Left ventricle myocardium inferior (tissue), 1 donor: ENCODE measurements at regions not wholly inside any gene's neighbourhood (a gene's known extent, or its start where the extent isn't known, plus 50 kb on each side); places are given as distances from the start of the nearest gene placed in this dataset.
"Not testable (repeated sequence)": the region's sequence is repeated elsewhere in the genome, so short reads cannot be mapped to it uniquely, and the experiment has no call there.

Experiments
- DNase-seq: peaks from one replicate; pipeline ENCODE4 v3.0.0-alpha.2; 2020
- H3K27ac ChIP-seq: fragments of 200-600 bp; replicated peaks from 2 replicates; pipeline ENCODE4 v1.8.0; 2021
- H3K27me3 ChIP-seq: fragments of 200-600 bp; 2 replicates; pipeline ENCODE4 v1.8.0; 2021; ENCODE audit warnings: low read depth
- H3K36me3 ChIP-seq: fragments of 200-600 bp; 2 replicates; pipeline ENCODE4 v1.8.0; 2021
- H3K4me1 ChIP-seq: fragments of 200-600 bp; 2 replicates; pipeline ENCODE4 v1.8.0; 2021
- H3K4me3 ChIP-seq: fragments of 200-600 bp; 2 replicates; pipeline ENCODE4 v1.8.0; 2021; ENCODE audit warnings: mild to moderate bottlenecking, moderate library complexity
- H3K9me3 ChIP-seq: fragments of 200-600 bp; replicated peaks from 2 replicates; pipeline ENCODE4 v1.8.0; 2021
- CTCF ChIP-seq: fragments of 200-600 bp; IDR thresholded peaks from 2 replicates; pipeline ENCODE4 v1.8.0; 2021; ENCODE audit warnings: antibody characterized with exemption, mild to moderate bottlenecking, borderline replicate concordance
- intact Hi-C: fragments of 100-400 bp; cut with micrococcal nuclease; formaldehyde crosslinking; loops from one replicate; pipeline ENCODE4 v1.11.0; 2022
- donor health status: DM: no; HTN: yes; CAD: no; lungs with severe emphysema.

- Histone ChIP-seq H3K4me1 (no peaks in the 10 kb centered on the region), H3K4me3 (no peak overlapping the region), H3K27me3 (no peaks in the 10 kb centered on the region), H3K9me3 (no peaks in the 10 kb centered on the region), H3K36me3 (no peaks in the 10 kb centered on the region), H3K27ac (no peak overlapping the region)
- TF ChIP-seq CTCF = no peak
- DNase-seq = no peak
- intact Hi-C loops = no loop called here
These were observed 1203.3 kb upstream of the IGFBP7 start for GRCh38 chr4:58313444-58313843.

DNA sequence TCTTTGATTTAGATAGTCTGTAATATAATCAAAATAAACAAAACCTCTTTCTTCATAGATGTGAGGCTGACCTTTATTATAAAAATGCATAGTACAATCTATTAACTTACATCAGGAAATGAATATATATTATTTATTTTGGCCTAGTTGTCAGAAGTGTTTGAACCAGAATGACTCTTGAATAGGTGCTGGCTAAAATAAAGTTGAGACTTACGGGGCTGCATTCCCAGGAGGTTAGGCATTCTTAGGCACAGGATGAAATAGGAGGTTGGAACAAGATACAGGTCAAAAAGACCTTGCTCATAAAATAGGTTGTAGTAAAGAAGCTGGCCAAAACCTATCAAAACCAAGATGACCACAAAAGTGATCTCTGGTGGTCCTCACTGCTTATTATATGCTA lies 1193.3 kb upstream of the IGFBP7 start:
- H3K36me3 ChIP-seq = no peaks in the 10 kb centered on the region
- no peak overlapping the region for H3K27ac ChIP-seq
- H3K27me3 ChIP-seq = no peaks in the 10 kb centered on the region
- TF ChIP-seq CTCF = no peak
- H3K4me3 ChIP-seq = no peak overlapping the region
- no peak for DNase-seq
- peaks cover 9% of the 10 kb centered on the region for H3K4me1 ChIP-seq
- intact Hi-C loops = no loop called here
- H3K9me3 ChIP-seq = peaks cover 10% of the 10 kb centered on the region

DNA sequence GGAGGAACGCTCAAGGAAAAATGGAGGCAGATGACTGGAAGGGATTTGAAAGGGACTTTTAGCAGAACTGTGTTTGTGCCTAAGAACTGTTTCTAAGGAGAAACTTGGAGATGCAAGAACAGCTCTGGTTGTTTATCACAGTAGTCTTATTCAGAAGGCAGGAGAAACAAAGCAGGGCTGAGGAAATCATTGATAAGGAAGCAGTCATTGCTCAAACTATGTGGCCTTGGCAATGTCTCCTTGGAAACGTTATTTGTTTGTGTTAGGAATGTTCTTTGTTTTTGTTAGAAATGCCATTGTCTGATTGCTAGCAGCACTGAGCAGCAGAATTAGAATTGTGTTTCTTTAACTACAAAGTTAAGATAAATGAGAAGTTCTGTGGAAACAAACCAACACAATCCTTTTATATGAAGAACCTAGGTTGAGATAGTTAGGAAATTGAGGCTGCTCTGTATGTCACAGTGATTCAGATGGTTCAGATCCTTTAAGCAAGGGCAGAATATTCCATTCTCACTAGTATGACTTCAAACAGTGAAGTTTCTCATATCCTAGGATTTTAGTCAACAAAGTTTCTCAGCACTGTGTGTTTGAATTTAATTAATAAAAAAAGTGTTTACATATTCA lies 1191.3 kb upstream of the IGFBP7 start:
- DNase-seq = no peak
- H3K36me3 ChIP-seq = no peaks in the 10 kb centered on the region
- peaks cover 9% of the 10 kb centered on the region for H3K4me1 ChIP-seq
- no peak overlapping the region for H3K4me3 ChIP-seq
- H3K27ac ChIP-seq = no peak overlapping the region
- H3K9me3 ChIP-seq = peaks cover 11% of the 10 kb centered on the region
- no peaks in the 10 kb centered on the region for H3K27me3 ChIP-seq
- intact Hi-C loops = no loop called here
- TF ChIP-seq CTCF = no peak

- H3K27ac ChIP-seq = no peak overlapping the region
- H3K4me1 ChIP-seq = no peaks in the 10 kb centered on the region
- intact Hi-C loops = no loop called here
- TF ChIP-seq CTCF = no peak
- no peaks in the 10 kb centered on the region for H3K27me3 ChIP-seq
- no peak for DNase-seq
- no peaks in the 10 kb centered on the region for H3K36me3 ChIP-seq
- no peak overlapping the region for H3K4me3 ChIP-seq
- H3K9me3 ChIP-seq = no peaks in the 10 kb centered on the region
These were observed 1176.2 kb upstream of the IGFBP7 start for GRCh38 chr4:58286335-58286734.

GRCh38 chr4:58280928-58281327 lies 1170.7 kb upstream of the IGFBP7 start:
- H3K27ac ChIP-seq, intact Hi-C loops, H3K27me3 ChIP-seq, H3K4me1 ChIP-seq, DNase-seq, H3K9me3 ChIP-seq, H3K4me3 ChIP-seq, H3K36me3 ChIP-seq: not testable (repeated sequence)

DNA sequence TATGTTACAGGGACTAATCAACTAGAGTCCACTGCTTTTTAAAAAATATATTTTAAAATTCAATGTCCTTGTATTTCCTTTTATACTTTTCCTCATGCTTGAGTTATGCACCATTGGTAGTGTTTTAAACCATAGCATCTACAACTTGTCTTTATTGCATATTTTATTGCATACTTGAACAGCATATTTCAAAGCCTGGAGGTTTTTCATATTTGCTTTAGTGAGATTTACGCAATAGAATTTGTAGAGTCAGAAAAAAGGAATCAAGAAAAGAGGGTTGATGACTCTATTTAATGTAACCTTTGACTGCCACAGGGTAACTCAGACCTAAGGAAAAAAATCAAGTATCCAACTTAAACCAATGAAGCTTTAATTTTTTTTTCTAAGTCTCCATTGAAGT lies 1165.7 kb upstream of the IGFBP7 start:
- Histone ChIP-seq H3K27me3 (no peaks in the 10 kb centered on the region), H3K9me3 (no peaks in the 10 kb centered on the region), H3K4me3 (no peak overlapping the region), H3K4me1 (no peaks in the 10 kb centered on the region), H3K27ac (no peak overlapping the region), H3K36me3 (no peaks in the 10 kb centered on the region)
- TF ChIP-seq CTCF = no peak
- no peak for DNase-seq
- intact Hi-C loops = no loop called here
